T-cell (primary cell): ENCODE measurements at regions not wholly inside any gene's neighbourhood (a gene's known extent, or its start where the extent isn't known, plus 50 kb on each side); places are given as distances from the start of the nearest gene placed in this dataset.

Experiments used
- ATAC-seq, 4 experiments: fragments of 200-7000 bp in 3 of 4; fragments of 150-1000 bp in 1 of 4; cut with Tn5 transposase; replicated peaks in 1 of 4; 1 replicate in 3 of 4; 2 replicates in 1 of 4; pipeline ENCODE4 v1.10.0; 2021; ENCODE audit warnings: moderate library complexity in 3 of 4, mild to moderate bottlenecking in 2 of 4, moderate number of reproducible peaks in 1 of 4
- CTCF ChIA-PET, 2 donors: fragments of 300-600 bp; sonication (Branson Sonifier 250); formaldehyde crosslinking; loops; one replicate each; lab custom pipeline; 2022; ENCODE audit warnings: antibody characterized with exemption in 2 of 2; lab: Charles Lee
- POLR2A ChIA-PET, 2 donors: fragments of 300-600 bp; sonication (Branson Sonifier 250); formaldehyde crosslinking; loops; one replicate each; lab custom pipeline; 2022; ENCODE audit warnings: antibody characterized with exemption in 2 of 2; lab: Charles Lee
- DNase-seq, 35 experiments: peaks; one replicate each; pipeline versions ENCODE4 v3.0.0 to v3.0.0-alpha.2; 2013 to 2023
- H3K27ac ChIP-seq: one replicate; pipeline ENCODE4 v1.5.1; 2013; ENCODE audit warnings: low read length
- H3K27me3 ChIP-seq, 2 experiments: replicated peaks in 1 of 2; 1 replicate in 1 of 2; 2 replicates in 1 of 2; pipeline versions ENCODE4 v1.6.1 to v1.7.0; 2013; ENCODE audit warnings: low read length in 1 of 2, mixed read lengths in 1 of 2; ENCODE audit not compliant: control insufficient read depth in 2 of 2, insufficient read depth in 2 of 2; ENCODE audit errors: extremely low read depth in 1 of 2
- H3K36me3 ChIP-seq, 2 donors: 1 replicate in 1 of 2; 2 replicates in 1 of 2; pipeline versions ENCODE4 v1.6.1 to v1.7.0; 2013; ENCODE audit warnings: low read length in 1 of 2; ENCODE audit not compliant: control insufficient read depth in 2 of 2, insufficient read depth in 1 of 2; ENCODE audit errors: extremely low read depth in 1 of 2
- H3K4me1 ChIP-seq, 2 experiments: 1 replicate in 1 of 2; 2 replicates in 1 of 2; pipeline versions ENCODE4 v1.6.1 to v1.7.0; 2013; ENCODE audit warnings: low read length in 2 of 2, mixed read lengths in 1 of 2; ENCODE audit not compliant: insufficient read depth in 2 of 2, control insufficient read depth in 1 of 2; ENCODE audit errors: extremely low read depth in 1 of 2
- H3K4me3 ChIP-seq, 2 donors: 1 replicate in 1 of 2; 2 replicates in 1 of 2; pipeline versions ENCODE4 v1.5.1 to v1.7.0; 2013; ENCODE audit warnings: mild to moderate bottlenecking in 2 of 2, low read length in 1 of 2, moderate library complexity in 1 of 2; ENCODE audit not compliant: control insufficient read depth in 1 of 2; ENCODE audit errors: extremely low read depth in 1 of 2
- H3K9me3 ChIP-seq: 2 replicates; pipeline ENCODE4 v1.7.0; 2013
- H3K27ac Mint-ChIP-seq, 2 donors: one replicate each; pipeline ENCODE4 v1.8.0; 2020 to 2021; ENCODE audit warnings: mild to moderate bottlenecking in 2 of 2, mixed read lengths in 2 of 2
- H3K27me3 Mint-ChIP-seq, 2 donors: one replicate each; pipeline ENCODE4 v1.8.0; 2021 to 2022; ENCODE audit warnings: mixed read lengths in 2 of 2
- H3K36me3 Mint-ChIP-seq: one replicate; pipeline ENCODE4 v1.8.0; 2021; ENCODE audit warnings: mixed read lengths
- H3K4me1 Mint-ChIP-seq, 3 donors: one replicate each; pipeline ENCODE4 v1.8.0; 2020 to 2022; ENCODE audit warnings: mixed read lengths in 3 of 3, mild to moderate bottlenecking in 1 of 3
- H3K4me3 Mint-ChIP-seq, 3 donors: one replicate each; pipeline ENCODE4 v1.8.0; 2020 to 2022; ENCODE audit warnings: mild to moderate bottlenecking in 3 of 3, mixed read lengths in 3 of 3, moderate library complexity in 3 of 3
- H3K9me3 Mint-ChIP-seq, 3 donors: one replicate each; pipeline ENCODE4 v1.8.0; 2020 to 2022; ENCODE audit warnings: mixed read lengths in 3 of 3
- WGBS: methylation state at CpG from one replicate; pipeline ENCODE4 v1.1.5; 2013; ENCODE audit warnings: missing lambda C conversion rate; ENCODE audit not compliant: insufficient coverage; 5-methylcytosine and 5-hydroxymethylcytosine counted together

DNA sequence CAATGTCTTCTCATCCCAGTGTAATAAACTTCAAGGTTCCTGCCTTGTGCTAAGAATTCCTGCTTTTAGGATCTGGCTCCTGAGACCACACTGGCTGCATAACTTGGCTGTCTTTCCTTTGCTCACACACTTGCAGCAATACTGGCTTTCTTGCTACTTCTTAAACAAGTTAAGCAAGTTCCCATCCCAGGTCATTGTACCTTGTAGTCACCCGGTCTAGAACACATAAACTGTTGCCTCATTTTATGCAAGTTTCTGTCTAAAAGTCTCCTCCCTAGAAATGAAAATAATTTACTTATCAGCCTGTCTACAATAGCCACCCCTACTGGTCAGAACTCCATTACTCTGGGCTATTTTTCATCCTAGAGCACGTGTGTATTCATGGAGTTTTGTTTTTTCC, 887.9 kb upstream of the FAM98A start:
- H3K4me1 ChIP-seq: no peaks in the 10 kb centered on the region
- ATAC-seq (no peak), DNase-seq (no peak)
- H3K36me3 ChIP-seq: no peaks in the 10 kb centered on the region
- POLR2A ChIA-PET: no interaction called here
- Mint-ChIP-seq H3K9me3 (peaks cover 0 to 11% (median 0%) of the 10 kb centered on the region in 3 donors), H3K4me3 (no peak overlapping the region), H3K36me3 (no peaks in the 10 kb centered on the region), H3K4me1 (no peaks in the 10 kb centered on the region), H3K27ac (no peak overlapping the region), H3K27me3 (no peaks in the 10 kb centered on the region)
- no peak overlapping the region for H3K27ac ChIP-seq
- WGBS: 83% methylated on average over 1 of the region's 2 CpGs
- H3K9me3 ChIP-seq: no peaks in the 10 kb centered on the region
- CTCF ChIA-PET: no interaction called here
- H3K4me3 ChIP-seq: no peak overlapping the region
- H3K27me3 ChIP-seq: no peaks in the 10 kb centered on the region

DNA sequence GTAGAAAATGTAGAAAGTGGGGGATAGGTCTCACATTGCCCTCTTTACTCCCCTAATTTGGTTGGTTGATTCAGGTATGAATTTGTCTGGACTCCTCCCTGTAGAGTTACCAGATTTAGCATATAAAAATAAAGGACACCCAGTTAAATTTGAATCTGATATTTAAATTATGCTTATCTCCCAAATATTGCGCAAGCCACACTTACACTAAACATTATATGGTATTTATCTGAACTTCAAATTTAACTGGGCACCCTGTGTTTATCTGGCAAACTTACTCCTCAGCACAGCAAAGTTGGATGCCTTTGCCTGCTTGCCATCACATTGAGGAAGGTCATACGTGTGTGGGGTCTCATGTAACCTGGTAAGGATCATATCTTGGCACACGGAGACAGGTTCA, 882.4 kb upstream of the FAM98A start:
- CTCF ChIA-PET: no interaction called here
- Histone ChIP-seq H3K4me3 (no peak overlapping the region), H3K27me3 (no peaks in the 10 kb centered on the region), H3K4me1 (no peaks in the 10 kb centered on the region), H3K9me3 (no peaks in the 10 kb centered on the region), H3K36me3 (no peaks in the 10 kb centered on the region), H3K27ac (no peak overlapping the region)
- H3K4me1 Mint-ChIP-seq: no peaks in the 10 kb centered on the region
- DNase-seq (no peak), ATAC-seq (no peak)
- POLR2A ChIA-PET: no interaction called here
- no peaks in the 10 kb centered on the region for H3K27me3 Mint-ChIP-seq
- peaks cover 0 to 7% (median 0%) of the 10 kb centered on the region in 3 donors for H3K9me3 Mint-ChIP-seq
- H3K4me3 Mint-ChIP-seq: no peak overlapping the region
- H3K36me3 Mint-ChIP-seq: no peaks in the 10 kb centered on the region
- H3K27ac Mint-ChIP-seq: no peak overlapping the region
- WGBS: no CpG with 5 or more reads among the region's 3 CpGs

GRCh38 chr2:34480366-34480765, 881.3 kb upstream of the FAM98A start:
- H3K9me3 ChIP-seq: no peaks in the 10 kb centered on the region
- Mint-ChIP-seq H3K27ac (no peak overlapping the region), H3K4me3 (no peak overlapping the region), H3K4me1 (no peaks in the 10 kb centered on the region), H3K27me3 (no peaks in the 10 kb centered on the region), H3K36me3 (no peaks in the 10 kb centered on the region), H3K9me3 (peaks cover 0 to 7% (median 0%) of the 10 kb centered on the region in 3 donors)
- DNase-seq: no peak
- CTCF ChIA-PET: no interaction called here
- H3K4me3 ChIP-seq: no peak overlapping the region
- H3K36me3 ChIP-seq: no peaks in the 10 kb centered on the region
- H3K27ac ChIP-seq: no peak overlapping the region
- ATAC-seq: no peak
- H3K27me3 ChIP-seq: no peaks in the 10 kb centered on the region
- no CpG with 5 or more reads among the region's 2 CpGs for WGBS
- POLR2A ChIA-PET: no interaction called here
- H3K4me1 ChIP-seq: no peaks in the 10 kb centered on the region

DNA sequence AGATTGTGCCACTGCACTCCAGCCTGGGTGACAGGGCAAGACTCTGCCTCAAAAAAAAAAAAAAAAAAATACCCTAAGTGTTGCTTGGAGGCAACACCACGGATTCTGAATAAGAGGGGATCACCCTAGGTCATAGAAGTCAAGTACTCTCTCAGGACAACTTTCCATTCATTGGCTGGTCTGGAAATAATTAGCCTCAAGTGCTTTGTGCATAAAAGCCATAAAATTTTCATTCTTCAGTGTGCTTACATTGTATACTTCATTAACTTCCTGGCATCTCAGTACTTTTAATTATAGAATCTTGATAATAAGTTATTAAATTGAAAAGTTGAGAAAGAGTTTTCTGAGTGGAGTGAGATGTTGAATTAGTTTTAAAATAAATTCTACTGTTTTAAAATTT, 876.1 kb upstream of the FAM98A start:
- H3K9me3 Mint-ChIP-seq: peaks cover 0 to 11% (median 0%) of the 10 kb centered on the region in 3 donors
- Histone ChIP-seq H3K9me3 (no peaks in the 10 kb centered on the region), H3K36me3 (no peaks in the 10 kb centered on the region), H3K4me3 (no peak overlapping the region), H3K4me1 (no peaks in the 10 kb centered on the region), H3K27me3 (no peaks in the 10 kb centered on the region), H3K27ac (no peak overlapping the region)
- H3K36me3 Mint-ChIP-seq: no peaks in the 10 kb centered on the region
- ChIA-PET POLR2A (no interaction called here), CTCF (no interaction called here)
- H3K4me3 Mint-ChIP-seq: no peak overlapping the region
- H3K4me1 Mint-ChIP-seq: no peaks in the 10 kb centered on the region
- DNase-seq (no peak), ATAC-seq (no peak)
- H3K27me3 Mint-ChIP-seq: no peaks in the 10 kb centered on the region
- no peak overlapping the region for H3K27ac Mint-ChIP-seq
- no CpG with 5 or more reads among the region's 1 CpG for WGBS

- Mint-ChIP-seq H3K27me3 (no peaks in the 10 kb centered on the region), H3K4me3 (no peak overlapping the region), H3K27ac (no peak overlapping the region), H3K9me3 (peaks cover 0 to 11% (median 2%) of the 10 kb centered on the region in 3 donors), H3K36me3 (no peaks in the 10 kb centered on the region), H3K4me1 (no peaks in the 10 kb centered on the region)
- H3K4me1 ChIP-seq: no peaks in the 10 kb centered on the region
- POLR2A ChIA-PET: no interaction called here
- no CpG with 5 or more reads among the region's 1 CpG for WGBS
- no peaks in the 10 kb centered on the region for H3K36me3 ChIP-seq
- DNase-seq (no peak), ATAC-seq (no peak)
- H3K4me3 ChIP-seq: no peak overlapping the region
- CTCF ChIA-PET: no interaction called here
- H3K27ac ChIP-seq: no peak overlapping the region
- no peaks in the 10 kb centered on the region for H3K27me3 ChIP-seq
- H3K9me3 ChIP-seq: no peaks in the 10 kb centered on the region
Observed at GRCh38 chr2:34474646-34475045, 875.5 kb upstream of the FAM98A start.

GRCh38 chr2:34447097-34447496, 848.0 kb upstream of the FAM98A start:
- ChIA-PET POLR2A (no interaction called here), CTCF (no interaction called here)
- Histone ChIP-seq H3K4me3 (no peak overlapping the region), H3K36me3 (no peaks in the 10 kb centered on the region), H3K9me3 (no peaks in the 10 kb centered on the region), H3K27me3 (no peaks in the 10 kb centered on the region), H3K27ac (no peak overlapping the region), H3K4me1 (no peaks in the 10 kb centered on the region)
- no peaks in the 10 kb centered on the region for H3K4me1 Mint-ChIP-seq
- H3K27ac Mint-ChIP-seq: no peak overlapping the region
- peaks cover 12 to 28% (median 16%) of the 10 kb centered on the region in 3 donors for H3K9me3 Mint-ChIP-seq
- DNase-seq (no peak), ATAC-seq (no peak)
- no peaks in the 10 kb centered on the region for H3K27me3 Mint-ChIP-seq
- no peaks in the 10 kb centered on the region for H3K36me3 Mint-ChIP-seq
- no peak overlapping the region for H3K4me3 Mint-ChIP-seq

DNA sequence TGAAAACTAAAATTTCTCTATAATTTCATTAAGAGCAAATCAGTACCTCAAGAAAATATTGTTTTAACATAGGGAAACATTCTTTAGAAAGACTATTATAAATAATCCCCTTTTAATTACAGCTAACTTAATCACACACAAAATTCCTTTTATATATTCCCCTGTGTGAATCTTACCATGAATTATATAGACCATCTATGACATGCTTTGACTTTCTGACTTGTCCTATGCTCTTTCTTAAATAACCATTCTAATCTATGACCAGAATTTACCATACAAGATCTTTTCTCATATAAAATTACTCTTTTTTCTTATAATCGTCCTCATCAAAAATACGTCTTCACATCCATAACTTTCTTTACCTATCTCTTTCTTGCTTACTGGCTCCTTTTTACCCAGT, 824.2 kb upstream of the FAM98A start:
- no peak overlapping the region for H3K27ac Mint-ChIP-seq
- Histone ChIP-seq H3K9me3 (peaks cover 3% of the 10 kb centered on the region), H3K4me3 (no peak overlapping the region), H3K4me1 (no peaks in the 10 kb centered on the region), H3K36me3 (no peaks in the 10 kb centered on the region), H3K27me3 (no peaks in the 10 kb centered on the region), H3K27ac (no peak overlapping the region)
- ATAC-seq (no peak), DNase-seq (no peak)
- H3K9me3 Mint-ChIP-seq: peaks cover 12 to 30% (median 14%) of the 10 kb centered on the region in 3 donors
- no peak overlapping the region for H3K4me3 Mint-ChIP-seq
- H3K4me1 Mint-ChIP-seq: no peaks in the 10 kb centered on the region
- H3K27me3 Mint-ChIP-seq: no peaks in the 10 kb centered on the region
- no CpG with 5 or more reads among the region's 2 CpGs for WGBS
- ChIA-PET POLR2A (no interaction called here), CTCF (no interaction called here)
- no peaks in the 10 kb centered on the region for H3K36me3 Mint-ChIP-seq
